ENCODE measurements at regions not wholly inside any gene's neighbourhood (a gene's known extent, or its start where the extent isn't known, plus 50 kb on each side); places are given as distances from the start of the nearest gene placed in this dataset.

DNA sequence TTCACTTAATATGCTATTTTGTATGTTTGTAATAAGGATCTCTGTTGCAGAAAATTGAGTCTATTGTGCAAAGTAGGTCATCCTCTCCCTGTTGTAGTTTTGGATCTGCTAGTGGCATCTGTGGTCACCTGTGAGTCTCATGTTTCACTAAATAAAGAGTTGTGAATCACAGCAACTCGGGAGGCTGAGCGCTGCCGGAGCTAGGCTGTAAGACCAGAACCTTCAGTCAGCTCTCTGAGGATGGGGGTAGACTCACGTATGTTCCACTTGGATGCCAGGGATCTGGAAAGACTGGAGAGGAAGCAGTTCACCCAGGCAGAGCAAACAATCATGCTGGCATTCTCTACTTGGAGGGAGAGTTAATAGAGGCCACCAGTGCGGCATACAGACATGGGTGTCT, 187.3 kb upstream of the FOXA2 start:
- Histone ChIP-seq H3K79me2 (no peaks in the 10 kb centered on the region), H2AFZ (no peak overlapping the region), H3K4me1 (ENCODE audit: insufficient read depth) (peaks cover 42% of the 10 kb centered on the region), H3K27me3 (no peaks in the 10 kb centered on the region), H3K9me2 (replicated peaks; ENCODE audit: insufficient read depth) (no peaks in the 10 kb centered on the region), H3K36me3 (replicated peaks; ENCODE audit: insufficient read depth, low read depth) (no peaks in the 10 kb centered on the region), H3K4me2 (no peak overlapping the region), H3K4me3 (no peak overlapping the region), H3K27ac (no peak overlapping the region), H4K20me1 (ENCODE audit: insufficient read depth, poor library complexity, severe bottlenecking) (no peaks in the 10 kb centered on the region), H3K9me3 (ENCODE audit: low read depth) (no peaks in the 10 kb centered on the region)
- TF ChIP-seq EZH2 (IDR thresholded peaks at IDR 0.05; ENCODE audit: borderline replicate concordance), result no peak
- TF ChIP-seq CTCF (IDR thresholded peaks at IDR 0.05; ENCODE audit: poor library complexity), result no peak
- no peak for TF ChIP-seq EZH2phosphoT487 (IDR thresholded peaks at IDR 0.05; ENCODE audit: low read depth, severe bottlenecking, unreplicated experiment)
- DNase-seq (ENCODE audit: low spot score), result no peak
- 59% methylated on average over 5 of the region's 5 CpGs for WGBS (ENCODE audit: low lambda C conversion rate, missing lambda C conversion rate)

GRCh38 chr20:22773344-22773743, 189.0 kb upstream of the FOXA2 start:
- Histone ChIP-seq H3K4me3 (no peak overlapping the region), H2AFZ (no peak overlapping the region), H3K9me3 (ENCODE audit: low read depth) (no peaks in the 10 kb centered on the region), H3K79me2 (no peaks in the 10 kb centered on the region), H3K36me3 (replicated peaks; ENCODE audit: insufficient read depth, low read depth) (no peaks in the 10 kb centered on the region), H3K4me1 (ENCODE audit: insufficient read depth) (peaks cover 34% of the 10 kb centered on the region), H4K20me1 (ENCODE audit: insufficient read depth, poor library complexity, severe bottlenecking) (no peaks in the 10 kb centered on the region), H3K4me2 (peak overlapping the region; percentile 35), H3K27ac (peak overlapping the region; percentile 70), H3K9me2 (replicated peaks; ENCODE audit: insufficient read depth) (no peaks in the 10 kb centered on the region), H3K27me3 (no peaks in the 10 kb centered on the region)
- 66% methylated on average over 3 of the region's 3 CpGs for WGBS (ENCODE audit: low lambda C conversion rate, missing lambda C conversion rate)
- peak; percentile 48 for DNase-seq (ENCODE audit: low spot score)
- no peak for TF ChIP-seq EZH2phosphoT487 (IDR thresholded peaks at IDR 0.05; ENCODE audit: low read depth, severe bottlenecking, unreplicated experiment)
- TF ChIP-seq CTCF (IDR thresholded peaks at IDR 0.05; ENCODE audit: poor library complexity), result no peak
- TF ChIP-seq EZH2 (IDR thresholded peaks at IDR 0.05; ENCODE audit: borderline replicate concordance), result no peak

- DNase-seq (ENCODE audit: low spot score), result no peak
- Histone ChIP-seq H3K9me3 (ENCODE audit: low read depth) (no peaks in the 10 kb centered on the region), H3K79me2 (no peaks in the 10 kb centered on the region), H3K36me3 (replicated peaks; ENCODE audit: insufficient read depth, low read depth) (no peaks in the 10 kb centered on the region), H2AFZ (no peak overlapping the region), H3K4me2 (peak overlapping the region; percentile 30), H3K27me3 (no peaks in the 10 kb centered on the region), H3K27ac (peak overlapping the region; percentile 60), H4K20me1 (ENCODE audit: insufficient read depth, poor library complexity, severe bottlenecking) (no peaks in the 10 kb centered on the region), H3K9me2 (replicated peaks; ENCODE audit: insufficient read depth) (no peaks in the 10 kb centered on the region), H3K4me1 (ENCODE audit: insufficient read depth) (peaks cover 28% of the 10 kb centered on the region), H3K4me3 (no peak overlapping the region)
- WGBS (ENCODE audit: low lambda C conversion rate, missing lambda C conversion rate), result 63% methylated on average over 1 of the region's 1 CpG
- no peak for TF ChIP-seq EZH2 (IDR thresholded peaks at IDR 0.05; ENCODE audit: borderline replicate concordance)
Measured at GRCh38 chr20:22775256-22775655, 190.9 kb upstream of the FOXA2 start.

GRCh38 chr20:22775671-22776139, 191.3 kb upstream of the FOXA2 start:
- no peak overlapping the region for H3K4me2 ChIP-seq
- WGBS (ENCODE audit: low lambda C conversion rate, missing lambda C conversion rate), result 47% methylated on average over 2 of the region's 2 CpGs

More at GRCh38 chr20:22775671-22776139, 191.3 kb upstream of the FOXA2 start:
- Histone ChIP-seq H3K4me3 (no peak overlapping the region), H3K4me1 (ENCODE audit: insufficient read depth) (peaks cover 28% of the 10 kb centered on the region), H3K79me2 (no peaks in the 10 kb centered on the region), H3K9me3 (ENCODE audit: low read depth) (no peaks in the 10 kb centered on the region), H3K36me3 (replicated peaks; ENCODE audit: insufficient read depth, low read depth) (no peaks in the 10 kb centered on the region), H4K20me1 (ENCODE audit: insufficient read depth, poor library complexity, severe bottlenecking) (no peaks in the 10 kb centered on the region), H3K9me2 (replicated peaks; ENCODE audit: insufficient read depth) (no peaks in the 10 kb centered on the region), H3K27me3 (no peaks in the 10 kb centered on the region), H2AFZ (no peak overlapping the region), H3K27ac (peak overlapping the region; percentile 83)
- peak; percentile 73 for DNase-seq (ENCODE audit: low spot score)
- TF ChIP-seq CTCF (IDR thresholded peaks at IDR 0.05; ENCODE audit: poor library complexity) (no peak), EZH2phosphoT487 (IDR thresholded peaks at IDR 0.05; ENCODE audit: low read depth, severe bottlenecking, unreplicated experiment) (no peak), EZH2 (IDR thresholded peaks at IDR 0.05; ENCODE audit: borderline replicate concordance) (no peak)

Measured in hepatocyte (in vitro differentiated cells).